ENCODE measurements at regions not wholly inside any gene's neighbourhood (a gene's known extent, or its start where the extent isn't known, plus 50 kb on each side); places are given as distances from the start of the nearest gene placed in this dataset.

- TF ChIP-seq ZNF146 (tag by site-specific recombination; IDR thresholded peaks at IDR 0.05) (no peak), ZNF26 (tag by site-specific recombination; IDR thresholded peaks at IDR 0.05) (no peak), ZNF19 (tag by site-specific recombination; IDR thresholded peaks at IDR 0.05; ENCODE audit: low read depth) (no peak), PRDM4 (tag by site-specific recombination; IDR thresholded peaks at IDR 0.05) (no peak), RBAK (tag by site-specific recombination; IDR thresholded peaks at IDR 0.05) (no peak), ZNF768 (tag by site-specific recombination; IDR thresholded peaks at IDR 0.05) (no peak), PRDM6 (tag by site-specific recombination; IDR thresholded peaks at IDR 0.05) (no peak), ZNF211 (tag by site-specific recombination; IDR thresholded peaks at IDR 0.05; ENCODE audit: low read depth) (no peak), ZNF585B (tag by site-specific recombination; IDR thresholded peaks at IDR 0.05) (no peak), ZNF202 (tag by site-specific recombination; IDR thresholded peaks at IDR 0.05; ENCODE audit: borderline replicate concordance) (no peak)
Observed at GRCh38 chr7:68488341-68489060, 1109.8 kb upstream of the AUTS2 start (continued).

- ChIA-PET POLR2A (no interaction called here), CTCF (interaction anchor here (0.7 kb wide), 1 partner anchor 9 kb away, joined by 3 read pairs; no protein-coding TSS in a partner anchor)
- Histone ChIP-seq H3K27ac (ENCODE audit: extremely low read depth, low read depth, low read length) (no peak overlapping the region), H3K4me1 (ENCODE audit: control insufficient read depth, insufficient read depth, low read length) (no peaks in the 10 kb centered on the region), H3K36me3 (ENCODE audit: control insufficient read depth in 2 of 2, insufficient read depth in 1 of 2, low read length in 2 of 2) (no peaks in the 10 kb centered on the region), H3K9me3 (ENCODE audit: control insufficient read depth, insufficient read depth, low read depth, low read length) (no peaks in the 10 kb centered on the region), H3K4me3 (ENCODE audit: low read depth, low read length) (no peak overlapping the region)
- TF ChIP-seq ATF2 (tag by site-specific recombination; IDR thresholded peaks at IDR 0.05; ENCODE audit: low read depth) (0 out of 2 replicates have a peak, but pooled peaks have one; percentile 9), ZNF112 (tag by site-specific recombination; IDR thresholded peaks at IDR 0.05) (no peak), ZNF513 (tag by site-specific recombination; IDR thresholded peaks at IDR 0.05) (peak; percentile 64; the same call in 1 of the 2 replicates)
Observed at GRCh38 chr7:68491523-68492358, 1106.5 kb upstream of the AUTS2 start.

All from HEK293 (cell line).